GM12878 (cell line): ENCODE measurements at regions not wholly inside any gene's neighbourhood (a gene's known extent, or its start where the extent isn't known, plus 50 kb on each side); places are given as distances from the start of the nearest gene placed in this dataset.

Experiments
- ATAC-seq: fragments of 200-7000 bp; cut with Tn5 transposase; 3 replicates; pipeline ENCODE4 v1.9.1; 2020; ENCODE audit warnings: mild to moderate bottlenecking, moderate library complexity
- BruUV-seq: library from RNA; stranded (reverse); fragments of 400-500 nt; replicated peaks from 2 replicates; lab custom pipeline; 2021; lab: Mats Ljungman, UMichigan
- CTCF ChIA-PET: fragments of 300-600 bp; sonication (Branson Sonifier 250); formaldehyde crosslinking; extraction: SDS; loops from one replicate; lab custom pipeline; 2021; ENCODE audit warnings: inconsistent platforms; lab: Yijun Ruan, JAX
- POLR2A ChIA-PET: fragments of 350-600 bp; formaldehyde crosslinking; extraction: SDS; loops from one replicate; lab custom pipeline; 2021; ENCODE audit warnings: inconsistent platforms; lab: Charles Lee
- RAD21 ChIA-PET: fragments of 300-600 bp; sonication (Branson Sonifier 250); formaldehyde crosslinking; loops from one replicate; lab custom pipeline; 2023; ENCODE audit warnings: antibody characterized with exemption; ENCODE audit not compliant: unreplicated experiment; lab: Charles Lee
- SMC1A ChIA-PET: fragments of 300-600 bp; sonication (Branson Sonifier 250); formaldehyde crosslinking; loops from one replicate; lab custom pipeline; 2023; ENCODE audit not compliant: unreplicated experiment, uncharacterized antibody; lab: Charles Lee
- DNase-seq: peaks from one replicate; pipeline ENCODE4 v3.0.0-alpha.2; 2011; ENCODE audit warnings: low read depth, low spot score
- FAIRE-seq: peaks from 3 replicates; lab custom pipeline; 2011; peaks lifted over from hg19 to GRCh38; lab: Jason Lieb, UNC
- H2AFZ ChIP-seq: 2 replicates; pipeline ENCODE4 v1.6.0; 2011; ENCODE audit warnings: low read depth, low read length, control low read depth; ENCODE audit not compliant: control insufficient read depth
- H3K27ac ChIP-seq: 2 replicates; pipeline ENCODE4 v1.5.1; 2011; ENCODE audit warnings: control low read depth; ENCODE audit not compliant: control insufficient read depth, insufficient read depth
- H3K27me3 ChIP-seq, 2 experiments: replicated peaks in 1 of 2; 2 replicates each; pipeline versions ENCODE4 v1.6.0 to v1.6.1; 2011; ENCODE audit warnings: low read length in 1 of 2; ENCODE audit not compliant: control insufficient read depth in 2 of 2, insufficient read depth in 2 of 2
- H3K36me3 ChIP-seq, 2 experiments: 2 replicates each; pipeline ENCODE4 v1.5.1; 2011; ENCODE audit warnings: low read length in 1 of 2; ENCODE audit not compliant: control insufficient read depth in 2 of 2, insufficient read depth in 2 of 2
- H3K4me1 ChIP-seq: 2 replicates; pipeline ENCODE4 v1.6.1; 2011; ENCODE audit warnings: mild to moderate bottlenecking, low read length, moderate library complexity, mixed read lengths; ENCODE audit not compliant: control insufficient read depth, insufficient read depth
- H3K4me2 ChIP-seq: 2 replicates; pipeline ENCODE4 v1.6.0; 2011; ENCODE audit warnings: control low read depth; ENCODE audit not compliant: control insufficient read depth, insufficient read depth
- H3K4me3 ChIP-seq: fragments of 200-600 bp; sonication (generic); 2 replicates; pipeline ENCODE4 v1.5.1; 2016
- H3K79me2 ChIP-seq: 2 replicates; pipeline ENCODE4 v1.6.0; 2011; ENCODE audit warnings: low read length; ENCODE audit not compliant: control insufficient read depth, insufficient read depth
- H3K9ac ChIP-seq: 2 replicates; pipeline ENCODE4 v1.8.0; 2011; ENCODE audit warnings: low read length, control low read depth, mixed read lengths; ENCODE audit not compliant: control insufficient read depth, insufficient read depth
- H3K9me3 ChIP-seq: replicated peaks from 3 replicates; pipeline ENCODE4 v1.5.1; 2011; ENCODE audit warnings: mild to moderate bottlenecking, low read length; ENCODE audit not compliant: control insufficient read depth, insufficient read depth
- H4K20me1 ChIP-seq: 2 replicates; pipeline ENCODE4 v1.6.0; 2011; ENCODE audit not compliant: control insufficient read depth, insufficient read depth
- CHD1 ChIP-seq: IDR thresholded peaks from 2 replicates; pipeline ENCODE4 v1.6.1; 2012; ENCODE audit warnings: low read depth, low read length, improper control_type of control experiment
- DPF2 ChIP-seq: fragments of 450-650 bp; IDR thresholded peaks from 2 replicates; pipeline ENCODE4 v1.6.1; 2017; ENCODE audit warnings: mild to moderate bottlenecking
- GATAD2B ChIP-seq: fragments of 450-650 bp; conservative IDR thresholded peaks from 2 replicates; pipeline ENCODE4 v1.6.1; 2017; ENCODE audit warnings: low read depth, mild to moderate bottlenecking, moderate library complexity
- JUNB ChIP-seq: IDR thresholded peaks from 2 replicates; pipeline ENCODE4 v1.6.1; 2016; ENCODE audit warnings: antibody characterized with exemption, mild to moderate bottlenecking
- JUND ChIP-seq: IDR thresholded peaks from 2 replicates; pipeline ENCODE4 v1.6.1; 2012; ENCODE audit warnings: low read depth, mild to moderate bottlenecking, low read length, improper control_type of control experiment, moderate library complexity
- RBBP5 ChIP-seq: fragments of 200-600 bp; sonication (generic); conservative IDR thresholded peaks from 2 replicates; pipeline ENCODE4 v1.6.1; 2016
- USF2 ChIP-seq: IDR thresholded peaks from 2 replicates; pipeline ENCODE4 v1.6.1; 2011; ENCODE audit warnings: low read depth, low read length, improper control_type of control experiment, borderline replicate concordance
- ZNF274 ChIP-seq: IDR thresholded peaks from one replicate; pipeline ENCODE4 v1.8.0; 2011; ENCODE audit not compliant: insufficient read length, insufficient read depth
- ZNF622 ChIP-seq: fragments of 450-650 bp; IDR thresholded peaks from 2 replicates; pipeline ENCODE4 v1.6.1; 2017; ENCODE audit warnings: mild to moderate bottlenecking, inconsistent platforms
- WGBS: methylation state at CpG from one replicate; pipeline ENCODE4 v1.1.6; 2016; ENCODE audit warnings: low lambda C conversion rate; ENCODE audit not compliant: insufficient replicate concordance, insufficient coverage; ENCODE audit errors: missing lambda C conversion rate; 5-methylcytosine and 5-hydroxymethylcytosine counted together
- in situ Hi-C: fragments of 300-500 bp; cut with MboI; formaldehyde crosslinking; loops from 9 replicates; pipeline ENCODE4 v1.14.3; 2018; ENCODE audit warnings: mixed read lengths
- intact Hi-C: fragments of 100-400 bp; cut with micrococcal nuclease; formaldehyde crosslinking; loops from one replicate; pipeline ENCODE4 v1.14.2; 2022; ENCODE audit not compliant: unreplicated experiment
- TF ChIP-seq, protein P1 (sequence below): fragments of 450-650 bp; formaldehyde crosslinking; IDR thresholded peaks from 2 replicates; pipeline ENCODE4 v1.4.0; 2022; ENCODE audit warnings: mild to moderate bottlenecking, moderate library complexity
- TF ChIP-seq, protein P2 (sequence below): IDR thresholded peaks from 2 replicates; pipeline ENCODE4 v1.6.1; 2012; ENCODE audit warnings: low read length, inconsistent platforms

- Histone ChIP-seq H3K4me1 (no peaks in the 10 kb centered on the region), H3K4me3 (no peak overlapping the region), H3K9ac (no peak overlapping the region), H4K20me1 (no peaks in the 10 kb centered on the region), H3K9me3 (no peaks in the 10 kb centered on the region), H3K27ac (no peak overlapping the region), H3K4me2 (no peak overlapping the region), H3K36me3 (no peaks in the 10 kb centered on the region), H3K79me2 (no peaks in the 10 kb centered on the region), H2AFZ (no peak overlapping the region), H3K27me3 (no peaks in the 10 kb centered on the region)
- no peak for ATAC-seq
- no TSS peak for BruUV-seq
- TF ChIP-seq USF2, result no peak
- no peak for TF ChIP-seq ZNF622
- no peak for TF ChIP-seq ZNF274
- no peak for TF ChIP-seq RBBP5
- no peak for TF ChIP-seq CHD1
- TF ChIP-seq JUNB, result no peak
- TF ChIP-seq GATAD2B, result no peak
- no peak for TF ChIP-seq JUND
- TF ChIP-seq, protein P1, sequence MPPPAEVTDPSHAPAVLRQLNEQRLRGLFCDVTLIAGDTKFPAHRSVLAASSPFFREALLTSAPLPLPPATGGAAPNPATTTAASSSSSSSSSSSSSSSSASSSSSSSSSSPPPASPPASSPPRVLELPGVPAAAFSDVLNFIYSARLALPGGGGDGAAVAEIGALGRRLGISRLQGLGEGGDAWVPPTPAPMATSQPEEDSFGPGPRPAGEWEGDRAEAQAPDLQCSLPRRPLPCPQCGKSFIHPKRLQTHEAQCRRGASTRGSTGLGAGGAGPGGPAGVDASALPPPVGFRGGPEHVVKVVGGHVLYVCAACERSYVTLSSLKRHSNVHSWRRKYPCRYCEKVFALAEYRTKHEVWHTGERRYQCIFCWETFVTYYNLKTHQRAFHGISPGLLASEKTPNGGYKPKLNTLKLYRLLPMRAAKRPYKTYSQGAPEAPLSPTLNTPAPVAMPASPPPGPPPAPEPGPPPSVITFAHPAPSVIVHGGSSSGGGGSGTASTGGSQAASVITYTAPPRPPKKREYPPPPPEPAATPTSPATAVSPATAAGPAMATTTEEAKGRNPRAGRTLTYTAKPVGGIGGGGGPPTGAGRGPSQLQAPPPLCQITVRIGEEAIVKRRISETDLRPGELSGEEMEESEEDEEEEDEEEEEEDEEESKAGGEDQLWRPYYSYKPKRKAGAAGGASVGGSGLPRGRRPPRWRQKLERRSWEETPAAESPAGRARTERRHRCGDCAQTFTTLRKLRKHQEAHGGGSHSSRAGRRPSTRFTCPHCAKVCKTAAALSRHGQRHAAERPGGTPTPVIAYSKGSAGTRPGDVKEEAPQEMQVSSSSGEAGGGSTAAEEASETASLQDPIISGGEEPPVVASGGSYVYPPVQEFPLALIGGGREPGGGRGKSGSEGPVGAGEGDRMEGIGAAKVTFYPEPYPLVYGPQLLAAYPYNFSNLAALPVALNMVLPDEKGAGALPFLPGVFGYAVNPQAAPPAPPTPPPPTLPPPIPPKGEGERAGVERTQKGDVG (CRISPR knock-in tag), result no peak
- no peak for TF ChIP-seq DPF2
- TF ChIP-seq, protein P2, sequence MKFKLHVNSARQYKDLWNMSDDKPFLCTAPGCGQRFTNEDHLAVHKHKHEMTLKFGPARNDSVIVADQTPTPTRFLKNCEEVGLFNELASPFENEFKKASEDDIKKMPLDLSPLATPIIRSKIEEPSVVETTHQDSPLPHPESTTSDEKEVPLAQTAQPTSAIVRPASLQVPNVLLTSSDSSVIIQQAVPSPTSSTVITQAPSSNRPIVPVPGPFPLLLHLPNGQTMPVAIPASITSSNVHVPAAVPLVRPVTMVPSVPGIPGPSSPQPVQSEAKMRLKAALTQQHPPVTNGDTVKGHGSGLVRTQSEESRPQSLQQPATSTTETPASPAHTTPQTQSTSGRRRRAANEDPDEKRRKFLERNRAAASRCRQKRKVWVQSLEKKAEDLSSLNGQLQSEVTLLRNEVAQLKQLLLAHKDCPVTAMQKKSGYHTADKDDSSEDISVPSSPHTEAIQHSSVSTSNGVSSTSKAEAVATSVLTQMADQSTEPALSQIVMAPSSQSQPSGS, result no peak
- SMC1A ChIA-PET, result no interaction called here
- in situ Hi-C loops, result no loop called here
- intact Hi-C loops, result no loop called here
- FAIRE-seq, result no peak
- DNase-seq, result no peak
- POLR2A ChIA-PET, result no interaction called here
- RAD21 ChIA-PET, result no interaction called here
- 77% methylated on average over 7 of the region's 7 CpGs for WGBS
- CTCF ChIA-PET, result no interaction called here
Measured at GRCh38 chr20:7432612-7433011, 507.6 kb downstream of the HAO1 start.
